NCI-H446 (cell line): ENCODE measurements at regions not wholly inside any gene's neighbourhood (a gene's known extent, or its start where the extent isn't known, plus 50 kb on each side); places are given as distances from the start of the nearest gene placed in this dataset.
"Not testable (repeated sequence)": the region's sequence is repeated elsewhere in the genome, so short reads cannot be mapped to it uniquely, and the experiment has no call there.

Experiments
- DNase-seq, 2 experiments: peaks; one replicate each; lab custom pipeline; 2025; lab: John Stamatoyannopoulos, UW

- DNase-seq: no peak
These were observed 280.8 kb downstream of the ETV1 start for GRCh38 chr7:13708670-13709069.

GRCh38 chr7:13713092-13713491, 276.4 kb downstream of the ETV1 start:
- DNase-seq: no peak

- no peak for DNase-seq
These were observed 273.9 kb downstream of the ETV1 start for GRCh38 chr7:13715534-13715933.

- peak; percentile 88 to 98 for DNase-seq
These were observed 272.4 kb downstream of the ETV1 start for GRCh38 chr7:13717031-13717430.

GRCh38 chr7:13724191-13724976, 265.1 kb downstream of the ETV1 start:
- peak; percentile 91 to 93 for DNase-seq

GRCh38 chr7:13724977-13725566, 264.4 kb downstream of the ETV1 start:
- DNase-seq: peak in 1 of 2 experiments; percentile 91

GRCh38 chr7:13725591-13725990, 263.9 kb downstream of the ETV1 start:
- DNase-seq: peak in 1 of 2 experiments; percentile 38

- DNase-seq: peak; percentile 60 to 74
These were observed 262.2 kb downstream of the ETV1 start for GRCh38 chr7:13727279-13727678.

GRCh38 chr7:13727751-13728150, 261.7 kb downstream of the ETV1 start:
- DNase-seq: peak in 1 of 2 experiments; percentile 39

GRCh38 chr7:13728430-13728829, 261.0 kb downstream of the ETV1 start:
- DNase-seq: not testable (repeated sequence)

GRCh38 chr7:13731643-13732042, 257.8 kb downstream of the ETV1 start:
- DNase-seq: no peak

- DNase-seq: no peak
These were observed 251.9 kb downstream of the ETV1 start for GRCh38 chr7:13737563-13737962.

- peak in 1 of 2 experiments; percentile 40 for DNase-seq
These were observed 247.3 kb downstream of the ETV1 start for GRCh38 chr7:13742126-13742525.

GRCh38 chr7:13742811-13743210, 246.7 kb downstream of the ETV1 start:
- peak; percentile 68 to 80 for DNase-seq

GRCh38 chr7:13743226-13743625, 246.2 kb downstream of the ETV1 start:
- peak; percentile 79 to 92 for DNase-seq

GRCh38 chr7:13745530-13745929, 243.9 kb downstream of the ETV1 start:
- peak in 1 of 2 experiments; percentile 17 for DNase-seq

GRCh38 chr7:13748998-13749397, 240.5 kb downstream of the ETV1 start:
- no peak for DNase-seq

GRCh38 chr7:13749636-13750035, 239.8 kb downstream of the ETV1 start:
- peak in 1 of 2 experiments; percentile 59 for DNase-seq

- peak; percentile 62 to 86 for DNase-seq
These were observed 237.7 kb downstream of the ETV1 start for GRCh38 chr7:13751766-13752165.

GRCh38 chr7:13757841-13758240, 231.6 kb downstream of the ETV1 start:
- DNase-seq: no peak

GRCh38 chr7:13765853-13766252, 223.6 kb downstream of the ETV1 start:
- not testable (repeated sequence) for DNase-seq

GRCh38 chr7:13770305-13770704, 219.2 kb downstream of the ETV1 start:
- DNase-seq: no peak

GRCh38 chr7:13774976-13775375, 214.5 kb downstream of the ETV1 start:
- no peak for DNase-seq
